ENCODE measurements at regions not wholly inside any gene's neighbourhood (a gene's known extent, or its start where the extent isn't known, plus 50 kb on each side); places are given as distances from the start of the nearest gene placed in this dataset.

- Histone ChIP-seq H3K9me3 (ENCODE audit: control insufficient read depth, low read length) (no peaks in the 10 kb centered on the region), H3K27ac (ENCODE audit: low read depth, low read length) (no peak overlapping the region), H3K36me3 (ENCODE audit: control insufficient read depth, insufficient read depth, low read length) (no peaks in the 10 kb centered on the region), H3K9ac (ENCODE audit: extremely low read depth, low read length, poor library complexity, severe bottlenecking) (no peak overlapping the region), H3K4me1 (ENCODE audit: control insufficient read depth, insufficient read depth, low read length) (no peaks in the 10 kb centered on the region), H3K4me3 (ENCODE audit: low read length) (no peak overlapping the region), H3K27me3 (ENCODE audit: control insufficient read depth, insufficient read depth, low read length, poor library complexity, severe bottlenecking) (no peaks in the 10 kb centered on the region)
- Mint-ChIP-seq H3K4me3 (no peak overlapping the region), H3K9me3 (no peaks in the 10 kb centered on the region), H3K27me3 (ENCODE audit: insufficient read depth) (no peaks in the 10 kb centered on the region), H3K4me1 (peaks cover 5% of the 10 kb centered on the region), H3K27ac (no peak overlapping the region), H3K36me3 (ENCODE audit: low read depth) (no peaks in the 10 kb centered on the region)
- WGBS, 2 experiments (ENCODE audit: insufficient coverage in 1 of 2, insufficient read length in 1 of 2), result 92 to 100% methylated on average over 1 to 3 of the region's 3 CpGs
- no peak for TF ChIP-seq CTCF (conservative IDR thresholded peaks at IDR 0.05)
- no peak for DNase-seq
Observed at GRCh38 chr4:111701102-111701501, 444.2 kb upstream of the FAM241A start.

- no peak overlapping the region for H3K9ac ChIP-seq (ENCODE audit: extremely low read depth, low read length, poor library complexity, severe bottlenecking)
- H3K4me3 ChIP-seq (ENCODE audit: low read length), result no peak overlapping the region
- H3K27me3 Mint-ChIP-seq (ENCODE audit: insufficient read depth), result no peaks in the 10 kb centered on the region
- H3K9me3 Mint-ChIP-seq, result no peaks in the 10 kb centered on the region
- H3K4me1 Mint-ChIP-seq, result no peaks in the 10 kb centered on the region
- TF ChIP-seq CTCF (conservative IDR thresholded peaks at IDR 0.05), result no peak
- DNase-seq, result no peak
- H3K36me3 Mint-ChIP-seq (ENCODE audit: low read depth), result no peaks in the 10 kb centered on the region
- no peaks in the 10 kb centered on the region for H3K9me3 ChIP-seq (ENCODE audit: control insufficient read depth, low read length)
- no peak overlapping the region for H3K4me3 Mint-ChIP-seq
- H3K27me3 ChIP-seq (ENCODE audit: control insufficient read depth, insufficient read depth, low read length, poor library complexity, severe bottlenecking), result no peaks in the 10 kb centered on the region
- H3K27ac ChIP-seq (ENCODE audit: low read depth, low read length), result no peak overlapping the region
- no peaks in the 10 kb centered on the region for H3K4me1 ChIP-seq (ENCODE audit: control insufficient read depth, insufficient read depth, low read length)
- H3K36me3 ChIP-seq (ENCODE audit: control insufficient read depth, insufficient read depth, low read length), result no peaks in the 10 kb centered on the region
- H3K27ac Mint-ChIP-seq, result no peak overlapping the region
Observed at GRCh38 chr4:111707491-111707890, 437.8 kb upstream of the FAM241A start.

- H3K9ac ChIP-seq (ENCODE audit: extremely low read depth, low read length, poor library complexity, severe bottlenecking), result no peak overlapping the region
- WGBS, 2 experiments (ENCODE audit: insufficient coverage in 1 of 2, insufficient read length in 1 of 2), result 80 to 81% methylated on average over 1 to 3 of the region's 3 CpGs
- H3K27me3 ChIP-seq (ENCODE audit: control insufficient read depth, insufficient read depth, low read length, poor library complexity, severe bottlenecking), result no peaks in the 10 kb centered on the region
- H3K27me3 Mint-ChIP-seq (ENCODE audit: insufficient read depth), result no peaks in the 10 kb centered on the region
- no peaks in the 10 kb centered on the region for H3K36me3 ChIP-seq (ENCODE audit: control insufficient read depth, insufficient read depth, low read length)
- no peak for DNase-seq
- H3K9me3 ChIP-seq (ENCODE audit: control insufficient read depth, low read length), result no peaks in the 10 kb centered on the region
- no peaks in the 10 kb centered on the region for H3K4me1 Mint-ChIP-seq
- no peak overlapping the region for H3K4me3 Mint-ChIP-seq
- no peak overlapping the region for H3K4me3 ChIP-seq (ENCODE audit: low read length)
- no peak for TF ChIP-seq CTCF (conservative IDR thresholded peaks at IDR 0.05)
- no peak overlapping the region for H3K27ac Mint-ChIP-seq
- no peaks in the 10 kb centered on the region for H3K4me1 ChIP-seq (ENCODE audit: control insufficient read depth, insufficient read depth, low read length)
- H3K27ac ChIP-seq (ENCODE audit: low read depth, low read length), result no peak overlapping the region
- H3K36me3 Mint-ChIP-seq (ENCODE audit: low read depth), result no peaks in the 10 kb centered on the region
- H3K9me3 Mint-ChIP-seq, result no peaks in the 10 kb centered on the region
Observed at GRCh38 chr4:111712093-111712677, 433.1 kb upstream of the FAM241A start.
